ENCODE measurements at regions not wholly inside any gene's neighbourhood (a gene's known extent, or its start where the extent isn't known, plus 50 kb on each side); places are given as distances from the start of the nearest gene placed in this dataset.

- TF ChIP-seq CTCF (IDR thresholded peaks at IDR 0.05), result no peak
- TF ChIP-seq ZFX (IDR thresholded peaks at IDR 0.05; ENCODE audit: borderline replicate concordance), result no peak
Observed at GRCh38 chr7:7098280-7098818, 84.0 kb upstream of the C1GALT1 start.

GRCh38 chr7:7099584-7100014, 82.7 kb upstream of the C1GALT1 start:
- H3K27ac ChIP-seq, result no peak overlapping the region
- no peak for TF ChIP-seq CTCF (IDR thresholded peaks at IDR 0.05)
- no peak for TF ChIP-seq ZFX (IDR thresholded peaks at IDR 0.05; ENCODE audit: borderline replicate concordance)

More at GRCh38 chr7:7098280-7098818, 84.0 kb upstream of the C1GALT1 start:
- H3K27ac ChIP-seq, result no peak overlapping the region

GRCh38 chr7:7100432-7100849, 81.9 kb upstream of the C1GALT1 start:
- TF ChIP-seq ZFX (IDR thresholded peaks at IDR 0.05; ENCODE audit: borderline replicate concordance) (no peak), CTCF (IDR thresholded peaks at IDR 0.05) (no peak)
- no peak overlapping the region for H3K27ac ChIP-seq

GRCh38 chr7:7102906-7103305, 79.4 kb upstream of the C1GALT1 start:
- no peak for TF ChIP-seq ZFX (IDR thresholded peaks at IDR 0.05; ENCODE audit: borderline replicate concordance)
- no peak for TF ChIP-seq CTCF (IDR thresholded peaks at IDR 0.05)
- H3K27ac ChIP-seq, result no peak overlapping the region

GRCh38 chr7:7103343-7104313, 78.7 kb upstream of the C1GALT1 start:
- H3K27ac ChIP-seq, result no peak overlapping the region
- peak; percentile 88 for TF ChIP-seq CTCF (IDR thresholded peaks at IDR 0.05)
- no peak for TF ChIP-seq ZFX (IDR thresholded peaks at IDR 0.05; ENCODE audit: borderline replicate concordance)

GRCh38 chr7:7104314-7104698, 78.0 kb upstream of the C1GALT1 start:
- no peak overlapping the region for H3K27ac ChIP-seq
- TF ChIP-seq ZFX (IDR thresholded peaks at IDR 0.05; ENCODE audit: borderline replicate concordance), result no peak
- no peak for TF ChIP-seq CTCF (IDR thresholded peaks at IDR 0.05)

GRCh38 chr7:7104971-7105370, 77.4 kb upstream of the C1GALT1 start:
- no peak for TF ChIP-seq ZFX (IDR thresholded peaks at IDR 0.05; ENCODE audit: borderline replicate concordance)
- TF ChIP-seq CTCF (IDR thresholded peaks at IDR 0.05), result no peak
- H3K27ac ChIP-seq, result no peak overlapping the region
